ENCODE measurements at regions not wholly inside any gene's neighbourhood (a gene's known extent, or its start where the extent isn't known, plus 50 kb on each side); places are given as distances from the start of the nearest gene placed in this dataset.

DNA sequence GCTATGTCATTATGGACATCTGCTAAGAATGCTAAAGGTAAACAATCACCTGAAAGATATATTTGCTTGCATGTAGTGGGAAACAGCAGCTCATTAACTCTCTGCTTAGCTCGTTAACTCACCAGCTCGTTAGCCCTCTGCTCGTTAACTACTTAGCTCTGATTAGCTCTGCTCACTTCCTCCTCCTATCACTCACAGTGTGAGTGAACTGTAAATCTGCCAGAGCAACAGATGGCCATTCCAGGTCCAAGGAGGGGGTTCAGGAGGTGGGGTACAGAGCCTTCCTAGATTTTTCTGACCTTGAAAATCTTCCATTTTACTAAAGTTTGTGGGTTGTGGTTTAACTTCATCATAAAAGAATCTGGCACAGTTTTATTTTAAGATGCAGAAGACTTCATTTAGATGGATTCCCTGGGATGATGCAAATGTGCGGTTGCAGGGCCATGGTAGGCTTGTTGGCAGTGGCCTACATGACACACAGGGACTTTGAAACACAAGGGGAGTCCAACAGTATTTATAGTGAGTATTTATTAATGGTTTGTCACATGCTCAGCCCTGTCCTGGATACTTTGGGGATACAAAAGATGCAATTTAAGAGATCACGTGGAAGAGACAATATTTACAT is 1633.7 kb upstream of the CELF4 start:
- TF ChIP-seq, protein P1, sequence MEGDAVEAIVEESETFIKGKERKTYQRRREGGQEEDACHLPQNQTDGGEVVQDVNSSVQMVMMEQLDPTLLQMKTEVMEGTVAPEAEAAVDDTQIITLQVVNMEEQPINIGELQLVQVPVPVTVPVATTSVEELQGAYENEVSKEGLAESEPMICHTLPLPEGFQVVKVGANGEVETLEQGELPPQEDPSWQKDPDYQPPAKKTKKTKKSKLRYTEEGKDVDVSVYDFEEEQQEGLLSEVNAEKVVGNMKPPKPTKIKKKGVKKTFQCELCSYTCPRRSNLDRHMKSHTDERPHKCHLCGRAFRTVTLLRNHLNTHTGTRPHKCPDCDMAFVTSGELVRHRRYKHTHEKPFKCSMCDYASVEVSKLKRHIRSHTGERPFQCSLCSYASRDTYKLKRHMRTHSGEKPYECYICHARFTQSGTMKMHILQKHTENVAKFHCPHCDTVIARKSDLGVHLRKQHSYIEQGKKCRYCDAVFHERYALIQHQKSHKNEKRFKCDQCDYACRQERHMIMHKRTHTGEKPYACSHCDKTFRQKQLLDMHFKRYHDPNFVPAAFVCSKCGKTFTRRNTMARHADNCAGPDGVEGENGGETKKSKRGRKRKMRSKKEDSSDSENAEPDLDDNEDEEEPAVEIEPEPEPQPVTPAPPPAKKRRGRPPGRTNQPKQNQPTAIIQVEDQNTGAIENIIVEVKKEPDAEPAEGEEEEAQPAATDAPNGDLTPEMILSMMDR (conservative IDR thresholded peaks at IDR 0.05) = no peak
- H3K27ac ChIP-seq = no peak overlapping the region

DNA sequence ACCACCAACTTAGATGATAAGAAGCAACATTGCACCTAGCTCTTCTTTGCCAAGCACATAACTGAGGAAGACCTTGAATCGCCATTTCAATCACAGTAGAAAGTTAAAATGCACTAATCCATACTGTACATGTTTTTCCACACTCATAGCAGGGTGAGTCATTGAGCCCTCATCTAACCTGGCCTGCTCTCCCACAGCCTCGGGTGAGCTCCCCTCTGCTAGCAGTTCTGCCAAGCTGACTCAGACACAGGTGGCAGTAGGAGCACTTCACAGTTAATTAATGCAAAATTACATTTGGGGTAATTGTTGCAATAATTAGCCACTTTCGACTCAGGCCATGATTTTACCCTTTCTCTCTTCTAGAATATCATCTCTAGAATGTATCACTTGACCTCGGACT is 1632.8 kb upstream of the CELF4 start:
- TF ChIP-seq, protein P1 (conservative IDR thresholded peaks at IDR 0.05) = no peak

DNA sequence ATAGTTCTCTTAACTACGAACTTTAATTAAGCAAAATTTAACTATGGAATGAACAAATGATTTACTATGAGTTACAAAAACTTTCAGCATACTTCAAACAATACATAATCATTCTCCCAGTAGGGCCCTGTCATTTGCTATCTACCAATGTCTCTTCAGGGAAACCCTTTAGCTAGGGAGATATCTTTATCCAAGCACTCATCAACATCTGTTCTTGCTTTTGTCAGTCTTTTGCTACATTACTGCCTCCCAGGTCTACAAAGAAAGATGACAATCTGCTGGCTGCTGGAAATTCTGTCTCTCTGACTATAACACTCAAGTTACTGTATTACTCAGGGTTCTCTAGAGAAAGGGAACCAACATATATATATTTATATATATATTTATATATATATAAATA is 1626.3 kb upstream of the CELF4 start:
- H3K27ac ChIP-seq = no peak overlapping the region
- TF ChIP-seq, protein P1 (conservative IDR thresholded peaks at IDR 0.05) = no peak

More for the DNA sequence above, 1632.8 kb upstream of the CELF4 start:
- no peak overlapping the region for H3K27ac ChIP-seq

DNA sequence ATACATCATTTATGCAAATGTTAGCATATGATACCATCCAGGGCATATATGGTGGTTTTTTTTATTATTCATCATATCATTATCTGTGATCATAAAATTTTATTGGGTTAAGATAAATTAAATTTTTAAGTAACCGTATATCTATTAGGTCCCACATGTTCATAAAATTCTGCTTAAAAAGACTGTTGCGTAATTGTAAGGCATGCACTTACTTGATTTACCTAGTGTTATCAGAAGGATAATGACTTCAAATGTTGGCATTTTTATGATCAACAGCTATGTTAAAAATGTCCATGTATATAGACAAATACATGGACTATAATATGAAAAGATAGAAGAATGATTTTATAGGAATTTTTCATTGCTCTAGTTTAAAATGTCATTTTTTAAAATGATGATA is 1625.5 kb upstream of the CELF4 start:
- H3K27ac ChIP-seq = no peak overlapping the region
- TF ChIP-seq, protein P1 (conservative IDR thresholded peaks at IDR 0.05) = no peak

DNA sequence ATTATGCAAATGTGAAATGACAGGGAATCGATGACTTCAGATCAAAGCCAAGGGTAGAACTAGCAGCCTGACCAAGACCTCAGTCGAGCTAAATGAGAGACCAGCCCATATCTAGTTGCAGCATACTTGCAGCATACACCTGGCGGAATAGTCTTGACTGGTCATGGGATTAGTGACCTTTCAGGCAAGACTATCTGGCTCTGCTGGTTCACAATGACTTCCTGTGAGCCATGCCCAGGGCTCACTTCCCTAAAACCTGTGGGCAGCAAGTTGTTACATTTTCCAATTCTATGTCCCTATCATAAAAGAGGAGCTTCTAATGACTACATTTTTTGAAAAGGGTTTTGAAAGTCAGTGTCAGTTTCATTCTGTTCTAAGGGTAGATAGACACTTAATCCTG is 1624.9 kb upstream of the CELF4 start:
- TF ChIP-seq, protein P1 (conservative IDR thresholded peaks at IDR 0.05) = no peak

DNA sequence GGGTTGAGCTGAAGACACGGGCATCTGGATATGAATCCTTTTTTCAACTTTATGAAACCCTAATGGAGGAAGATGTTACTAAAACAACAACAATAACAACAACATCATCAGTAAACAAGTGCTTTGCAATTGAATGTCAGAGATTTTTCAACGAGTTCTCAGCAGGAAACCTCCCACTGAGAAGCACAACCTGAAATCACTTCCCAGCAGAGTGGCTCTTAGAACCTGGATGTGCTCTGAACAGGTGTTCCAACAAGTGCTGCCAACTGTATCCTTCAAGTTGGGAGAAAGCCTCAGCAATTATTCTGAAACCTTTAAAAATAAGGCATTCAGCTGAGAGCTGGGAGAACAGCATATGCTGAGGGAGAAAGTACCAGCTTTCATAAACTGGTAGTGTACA is 1622.7 kb upstream of the CELF4 start:
- TF ChIP-seq, protein P1 (conservative IDR thresholded peaks at IDR 0.05) = no peak
- H3K27ac ChIP-seq = no peak overlapping the region

More for the DNA sequence above, 1624.9 kb upstream of the CELF4 start:
- H3K27ac ChIP-seq = no peak overlapping the region

DNA sequence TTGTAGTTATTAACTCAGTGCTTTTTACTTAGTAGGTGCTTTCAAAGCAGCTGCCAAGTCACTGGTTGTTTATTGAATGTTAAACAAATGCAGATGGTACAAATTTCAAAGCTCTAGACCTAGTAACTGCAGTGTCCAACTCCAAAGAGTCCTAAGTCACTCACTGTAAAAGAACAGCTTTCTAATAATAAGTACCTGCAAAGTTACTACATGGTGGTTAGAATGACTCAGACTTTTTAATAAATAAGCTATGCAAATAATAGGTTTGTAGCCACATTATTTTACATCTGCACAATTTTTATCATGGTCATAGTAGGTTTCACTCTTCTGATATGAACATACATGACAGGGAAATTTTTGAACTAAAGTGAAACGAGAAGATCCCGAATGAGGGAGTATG is 1620.4 kb upstream of the CELF4 start:
- TF ChIP-seq, protein P1 (conservative IDR thresholded peaks at IDR 0.05) = no peak
- no peak overlapping the region for H3K27ac ChIP-seq

Data from VCaP (cell line).